IMR-90 (cell line): ENCODE measurements at regions not wholly inside any gene's neighbourhood (a gene's known extent, or its start where the extent isn't known, plus 50 kb on each side); places are given as distances from the start of the nearest gene placed in this dataset.

Experiments used
- ATAC-seq: fragments of 200-7000 bp; cut with Tn5 transposase; 2 replicates; pipeline ENCODE4 v1.9.1; 2020; ENCODE audit warnings: low read depth, mild to moderate bottlenecking, moderate library complexity
- BruUV-seq: library from RNA; stranded (reverse); fragments of 400-500 nt; replicated peaks from 2 replicates; lab custom pipeline; 2021; lab: Mats Ljungman, UMichigan
- CTCF ChIA-PET: fragments of 300-600 bp; formaldehyde crosslinking; extraction: SDS; loops from one replicate; lab custom pipeline; 2021; ENCODE audit warnings: antibody characterized with exemption; lab: Yijun Ruan, JAX
- POLR2A ChIA-PET: fragments of 300-600 bp; sonication (Branson Sonifier 250); formaldehyde crosslinking; loops from one replicate; lab custom pipeline; 2022; ENCODE audit warnings: antibody characterized with exemption; ENCODE audit not compliant: unreplicated experiment; lab: Charles Lee
- DNase-seq: peaks from one replicate; pipeline ENCODE4 v3.0.0; 2013
- H2AFZ ChIP-seq: replicated peaks from 2 replicates; pipeline ENCODE3; 2013; ENCODE audit warnings: low read length, mild to moderate bottlenecking; ENCODE audit not compliant: poor library complexity
- H2AK5ac ChIP-seq: 2 replicates; pipeline ENCODE4 v1.6.1; 2013; ENCODE audit warnings: low read depth, low read length, inconsistent platforms
- H2AK9ac ChIP-seq: replicated peaks from 2 replicates; pipeline ENCODE3; 2013; ENCODE audit warnings: mild to moderate bottlenecking, low read depth, low read length, moderate library complexity; ENCODE audit not compliant: poor library complexity
- H2BK120ac ChIP-seq: 2 replicates; pipeline ENCODE4 v1.6.1; 2013; ENCODE audit warnings: low read depth, low read length, inconsistent platforms
- H2BK15ac ChIP-seq: 3 replicates; pipeline ENCODE4 v1.6.1; 2013; ENCODE audit warnings: low read depth, low read length, inconsistent platforms
- H2BK20ac ChIP-seq: 2 replicates; pipeline ENCODE4 v1.6.1; 2013; ENCODE audit warnings: low read depth, mild to moderate bottlenecking, inconsistent platforms, low read length, moderate library complexity
- H2BK5ac ChIP-seq: 2 replicates; pipeline ENCODE4 v1.6.1; 2013; ENCODE audit warnings: mild to moderate bottlenecking, low read depth, low read length, inconsistent platforms; ENCODE audit not compliant: poor library complexity, severe bottlenecking
- H3K14ac ChIP-seq: replicated peaks from 2 replicates; pipeline ENCODE4 v1.6.1; 2013; ENCODE audit warnings: low read depth, low read length, inconsistent platforms
- H3K18ac ChIP-seq: 2 replicates; pipeline ENCODE4 v1.6.1; 2013; ENCODE audit warnings: low read depth, low read length, control low read depth
- H3K23ac ChIP-seq: 2 replicates; pipeline ENCODE4 v1.6.1; 2013; ENCODE audit warnings: low read depth, low read length, inconsistent platforms
- H3K27ac ChIP-seq: 2 replicates; pipeline ENCODE4 v1.5.1; 2013; ENCODE audit warnings: mild to moderate bottlenecking, control low read depth, low read length; ENCODE audit not compliant: insufficient read depth
- H3K27me3 ChIP-seq: 2 replicates; pipeline ENCODE4 v1.6.1; 2013; ENCODE audit warnings: low read length; ENCODE audit not compliant: control insufficient read depth, insufficient read depth
- H3K36me3 ChIP-seq: 2 replicates; pipeline ENCODE4 v1.6.1; 2013; ENCODE audit warnings: low read length, mixed read lengths; ENCODE audit not compliant: control insufficient read depth, insufficient read depth
- H3K4ac ChIP-seq: 2 replicates; pipeline ENCODE4 v1.6.1; 2013; ENCODE audit warnings: low read depth, low read length, inconsistent platforms
- H3K4me1 ChIP-seq: 2 replicates; pipeline ENCODE4 v1.6.1; 2013; ENCODE audit warnings: low read length, mixed read lengths; ENCODE audit not compliant: control insufficient read depth, insufficient read depth
- H3K4me2 ChIP-seq: 2 replicates; pipeline ENCODE4 v1.6.1; 2013; ENCODE audit warnings: low read depth, mild to moderate bottlenecking, control low read depth, low read length, moderate library complexity
- H3K4me3 ChIP-seq: 2 replicates; pipeline ENCODE4 v1.5.1; 2013; ENCODE audit warnings: low read depth, mild to moderate bottlenecking, control low read depth, low read length, moderate library complexity; ENCODE audit not compliant: insufficient read depth
- H3K56ac ChIP-seq: 2 replicates; pipeline ENCODE4 v1.6.1; 2013; ENCODE audit warnings: low read length, inconsistent platforms; ENCODE audit not compliant: insufficient read depth; ENCODE audit errors: extremely low read depth
- H3K79me1 ChIP-seq, 2 experiments: 2 replicates each; pipeline ENCODE4 v1.6.1; 2013; ENCODE audit warnings: low read length in 2 of 2, inconsistent platforms in 1 of 2, low read depth in 1 of 2
- H3K9ac ChIP-seq: 2 replicates; pipeline ENCODE4 v1.6.1; 2013; ENCODE audit warnings: low read depth, low read length, control low read depth
- H3K9me1 ChIP-seq: 2 replicates; pipeline ENCODE4 v1.6.1; 2013; ENCODE audit warnings: low read length, inconsistent platforms; ENCODE audit not compliant: insufficient read depth
- H3K9me3 ChIP-seq: 2 replicates; pipeline ENCODE4 v1.6.1; 2013; ENCODE audit warnings: low read length; ENCODE audit not compliant: control insufficient read depth, insufficient read depth
- H4K20me1 ChIP-seq: 2 replicates; pipeline ENCODE4 v1.6.1; 2013; ENCODE audit warnings: low read length, inconsistent platforms; ENCODE audit not compliant: insufficient read depth
- H4K5ac ChIP-seq: 2 replicates; pipeline ENCODE4 v1.6.1; 2013; ENCODE audit warnings: mild to moderate bottlenecking, low read depth, low read length, control low read depth
- H4K8ac ChIP-seq, 2 experiments: 2 replicates each; pipeline ENCODE4 v1.6.1; 2013; ENCODE audit warnings: low read depth in 2 of 2, low read length in 2 of 2, control low read depth in 1 of 2, inconsistent platforms in 1 of 2
- H4K91ac ChIP-seq: 2 replicates; pipeline ENCODE4 v1.6.1; 2013; ENCODE audit warnings: low read depth, low read length, inconsistent platforms; ENCODE audit not compliant: insufficient read depth
- BHLHE40 ChIP-seq: fragments of 150-350 bp; IDR thresholded peaks from 2 replicates; pipeline ENCODE4 v1.6.1; 2016; ENCODE audit warnings: mild to moderate bottlenecking, low read depth, low read length
- CEBPB ChIP-seq: IDR thresholded peaks from 2 replicates; pipeline ENCODE4 v1.6.1; 2012; ENCODE audit warnings: low read depth, low read length, improper control_type of control experiment
- CHD1 ChIP-seq: IDR thresholded peaks from 2 replicates; pipeline ENCODE4 v1.6.1; 2012; ENCODE audit warnings: low read depth, low read length, improper control_type of control experiment
- CTCF ChIP-seq: conservative IDR thresholded peaks from 2 replicates; pipeline ENCODE4 v1.5.1; 2012; ENCODE audit warnings: mild to moderate bottlenecking, low read depth, low read length, improper control_type of control experiment
- ELK1 ChIP-seq: fragments of 150-350 bp; IDR thresholded peaks from 2 replicates; pipeline ENCODE4 v1.6.1; 2016; ENCODE audit warnings: low read depth, mild to moderate bottlenecking, low read length, moderate library complexity, borderline replicate concordance
- FOS ChIP-seq: fragments of 150-350 bp; IDR thresholded peaks from 2 replicates; pipeline ENCODE4 v1.6.1; 2016; ENCODE audit warnings: low read depth, low read length
- MAFK ChIP-seq: IDR thresholded peaks from 2 replicates; pipeline ENCODE4 v1.6.1; 2012; ENCODE audit warnings: low read depth, low read length, improper control_type of control experiment
- MAZ ChIP-seq: IDR thresholded peaks from 2 replicates; pipeline ENCODE4 v1.6.1; 2012; ENCODE audit warnings: low read depth, mild to moderate bottlenecking, low read length, improper control_type of control experiment, moderate library complexity, borderline replicate concordance
- MXI1 ChIP-seq: IDR thresholded peaks from 2 replicates; pipeline ENCODE4 v1.6.1; 2012; ENCODE audit warnings: low read depth, mild to moderate bottlenecking, low read length, moderate library complexity, borderline replicate concordance
- NFE2L2 ChIP-seq: fragments of 150-350 bp; IDR thresholded peaks from 2 replicates; pipeline ENCODE4 v1.6.1; 2016; ENCODE audit warnings: low read depth, mild to moderate bottlenecking, low read length
- POLR2A ChIP-seq: IDR thresholded peaks from 2 replicates; pipeline ENCODE4 v1.6.1; 2012; ENCODE audit warnings: mild to moderate bottlenecking, low read depth, low read length
- RAD21 ChIP-seq: IDR thresholded peaks from 2 replicates; pipeline ENCODE4 v1.6.1; 2012; ENCODE audit warnings: low read length, improper control_type of control experiment
- RCOR1 ChIP-seq: IDR thresholded peaks from 2 replicates; pipeline ENCODE4 v1.6.1; 2012; ENCODE audit warnings: mild to moderate bottlenecking, low read length, improper control_type of control experiment; ENCODE audit not compliant: insufficient replicate concordance
- RFX5 ChIP-seq: IDR thresholded peaks from 2 replicates; pipeline ENCODE4 v1.8.0; 2012; ENCODE audit warnings: low read depth, mild to moderate bottlenecking, low read length, moderate library complexity
- SMC3 ChIP-seq: fragments of 150-350 bp; IDR thresholded peaks from 2 replicates; pipeline ENCODE4 v1.6.1; 2016; ENCODE audit warnings: low read depth, mild to moderate bottlenecking, antibody characterized with exemption, low read length, moderate library complexity
- USF2 ChIP-seq: fragments of 150-350 bp; IDR thresholded peaks from 2 replicates; pipeline ENCODE4 v1.6.1; 2017; ENCODE audit warnings: mild to moderate bottlenecking, antibody characterized with exemption, low read length, low read depth
- WGBS, 2 experiments: methylation state at CpG; one replicate each; pipeline versions ENCODE4 v1.1.5 to v1.1.7; 2013; ENCODE audit warnings: missing lambda C conversion rate in 2 of 2; ENCODE audit not compliant: insufficient read length in 1 of 2; ENCODE audit errors: extremely low coverage in 2 of 2; 5-methylcytosine and 5-hydroxymethylcytosine counted together
- dilution Hi-C: fragments of 300-500 bp; cut with HindIII; formaldehyde crosslinking; loops from one replicate; pipeline ENCODE4 v1.14.3; 2018; ENCODE audit warnings: low sequenced_read_pairs; ENCODE audit not compliant: unreplicated experiment
- in situ Hi-C: fragments of 300-500 bp; cut with MboI; formaldehyde crosslinking; loops from 3 replicates; pipeline ENCODE4 v1.14.3; 2019; ENCODE audit warnings: low sequenced_read_pairs, inconsistent platforms, mixed read lengths
- intact Hi-C: fragments of 100-400 bp; cut with micrococcal nuclease; formaldehyde crosslinking; loops from 2 replicates; pipeline ENCODE4 v1.10.0; 2022

- H2AK9ac ChIP-seq, result no peak overlapping the region
- H3K4me2 ChIP-seq, result no peak overlapping the region
- H2AFZ ChIP-seq, result no peak overlapping the region
- dilution Hi-C loops, result no loop called here
- H3K27me3 ChIP-seq, result no peaks in the 10 kb centered on the region
- no peak overlapping the region for H3K27ac ChIP-seq
- no peak overlapping the region for H2BK5ac ChIP-seq
- BruUV-seq, result no TSS peak
- H2AK5ac ChIP-seq, result no peak overlapping the region
- H2BK20ac ChIP-seq, result no peak overlapping the region
- no peak overlapping the region for H2BK15ac ChIP-seq
- no peak overlapping the region for H3K23ac ChIP-seq
- intact Hi-C loops, result no loop called here
- H2BK120ac ChIP-seq, result no peak overlapping the region
- no peaks in the 10 kb centered on the region for H3K36me3 ChIP-seq
- H3K79me1 ChIP-seq, result no peaks in the 10 kb centered on the region
- H3K4me3 ChIP-seq, result no peak overlapping the region
- H3K4ac ChIP-seq, result no peak overlapping the region
- H3K9ac ChIP-seq, result no peak overlapping the region
- TF ChIP-seq BHLHE40 (no peak), MAFK (no peak), FOS (no peak), CHD1 (no peak), MAZ (no peak), SMC3 (no peak), POLR2A (no peak), CEBPB (no peak), ELK1 (no peak), CTCF (no peak), NFE2L2 (no peak), MXI1 (no peak), RAD21 (no peak), RCOR1 (no peak), RFX5 (no peak), USF2 (no peak)
- DNase-seq (no peak), ATAC-seq (no peak)
- H3K9me3 ChIP-seq, result no peaks in the 10 kb centered on the region
- H3K56ac ChIP-seq, result no peak overlapping the region
- H3K9me1 ChIP-seq, result no peaks in the 10 kb centered on the region
- no peak overlapping the region for H3K14ac ChIP-seq
- in situ Hi-C loops, result no loop called here
- H4K5ac ChIP-seq, result no peak overlapping the region
- no peaks in the 10 kb centered on the region for H4K20me1 ChIP-seq
- POLR2A ChIA-PET, result no interaction called here
- no peaks in the 10 kb centered on the region for H3K4me1 ChIP-seq
- H3K18ac ChIP-seq, result no peak overlapping the region
- CTCF ChIA-PET, result no interaction called here
- no peak overlapping the region for H4K91ac ChIP-seq
- no peak overlapping the region for H4K8ac ChIP-seq
- no CpG with 5 or more reads among the region's 7 CpGs for WGBS, 2 experiments
Observed at GRCh38 chr5:124575725-124576124, 170.7 kb downstream of the ZNF608 start.
